D721Med (cell line): ENCODE measurements at regions not wholly inside any gene's neighbourhood (a gene's known extent, or its start where the extent isn't known, plus 50 kb on each side); places are given as distances from the start of the nearest gene placed in this dataset.
"Not testable (repeated sequence)": the region's sequence is repeated elsewhere in the genome, so short reads cannot be mapped to it uniquely, and the experiment has no call there.

Experiments used
- DNase-seq: peaks from one replicate; pipeline ENCODE4 v3.0.0; 2011; ENCODE audit warnings: low spot score; ENCODE audit not compliant: insufficient read length
- FAIRE-seq: peaks from 2 replicates; lab custom pipeline; 2011; peaks lifted over from hg19 to GRCh38; lab: Jason Lieb, UNC
- CTCF ChIP-seq: IDR thresholded peaks from 2 replicates; pipeline ENCODE4 v1.5.1; 2012; ENCODE audit warnings: mild to moderate bottlenecking, control low read depth; ENCODE audit not compliant: insufficient read depth; ENCODE audit errors: missing control alignments

- DNase-seq: no peak
- FAIRE-seq: no peak
- TF ChIP-seq CTCF: no peak
These were observed 84.7 kb upstream of the HGF start for GRCh38 chr7:81854518-81854917.

- FAIRE-seq: no peak
- no peak for DNase-seq
- no peak for TF ChIP-seq CTCF
These were observed 82.9 kb upstream of the HGF start for GRCh38 chr7:81852701-81853100.

GRCh38 chr7:81851413-81851812 lies 81.6 kb upstream of the HGF start:
- FAIRE-seq (peak; percentile 87), DNase-seq (no peak)

GRCh38 chr7:81846398-81846797 lies 76.6 kb upstream of the HGF start:
- no peak for FAIRE-seq
- no peak for TF ChIP-seq CTCF
- no peak for DNase-seq

More at GRCh38 chr7:81851413-81851812, 81.6 kb upstream of the HGF start:
- TF ChIP-seq CTCF: no peak

- TF ChIP-seq CTCF: no peak
- DNase-seq (no peak), FAIRE-seq (no peak)
These were observed 75.9 kb upstream of the HGF start for GRCh38 chr7:81845744-81846241.

GRCh38 chr7:81843657-81844056 lies 73.8 kb upstream of the HGF start:
- not testable (repeated sequence) for DNase-seq, FAIRE-seq

- no peak for DNase-seq
- no peak for FAIRE-seq
- no peak for TF ChIP-seq CTCF
These were observed 72.5 kb upstream of the HGF start for GRCh38 chr7:81842361-81842760.
